Endodermal cell (in vitro differentiated cells): ENCODE measurements at regions not wholly inside any gene's neighbourhood (a gene's known extent, or its start where the extent isn't known, plus 50 kb on each side); places are given as distances from the start of the nearest gene placed in this dataset.
"Not testable (repeated sequence)": the region's sequence is repeated elsewhere in the genome, so short reads cannot be mapped to it uniquely, and the experiment has no call there.

ENCODE experiments used
- DNase-seq: peaks from one replicate; pipeline ENCODE4 v3.0.0-alpha.2; 2017
- H3K27ac ChIP-seq: 2 replicates; pipeline ENCODE4 v1.5.1; 2013; ENCODE audit warnings: mild to moderate bottlenecking, low read depth, low read length, moderate library complexity
- H3K27me3 ChIP-seq: 2 replicates; pipeline ENCODE4 v1.6.1; 2013; ENCODE audit warnings: mild to moderate bottlenecking, low read length, moderate library complexity; ENCODE audit not compliant: insufficient read depth, control insufficient read depth, poor library complexity, severe bottlenecking
- H3K36me3 ChIP-seq: 2 replicates; pipeline ENCODE4 v1.7.0; 2013; ENCODE audit warnings: mild to moderate bottlenecking, low read length, moderate library complexity; ENCODE audit not compliant: control insufficient read depth, insufficient read depth
- H3K4me1 ChIP-seq: one replicate; pipeline ENCODE4 v1.7.0; 2013; ENCODE audit warnings: low read length; ENCODE audit not compliant: control insufficient read depth, insufficient read depth
- H3K4me3 ChIP-seq: 2 replicates; pipeline ENCODE4 v1.5.1; 2013; ENCODE audit warnings: mild to moderate bottlenecking, low read length, moderate library complexity
- H3K9ac ChIP-seq: 2 replicates; pipeline ENCODE4 v1.6.1; 2013; ENCODE audit warnings: mild to moderate bottlenecking, low read length, moderate library complexity; ENCODE audit not compliant: poor library complexity, severe bottlenecking; ENCODE audit errors: extremely low read depth
- H3K9me3 ChIP-seq: 2 replicates; pipeline ENCODE4 v1.6.1; 2013; ENCODE audit warnings: mild to moderate bottlenecking, low read length, moderate library complexity; ENCODE audit not compliant: control insufficient read depth
- H3K27ac Mint-ChIP-seq: 2 replicates; pipeline ENCODE4 v1.8.0; 2020; ENCODE audit warnings: mixed read lengths
- H3K27me3 Mint-ChIP-seq: 2 replicates; pipeline ENCODE4 v1.8.0; 2021; ENCODE audit warnings: mild to moderate bottlenecking, mixed read lengths; ENCODE audit not compliant: insufficient read depth
- H3K36me3 Mint-ChIP-seq: 2 replicates; pipeline ENCODE4 v1.8.0; 2020; ENCODE audit warnings: low read depth, mixed read lengths
- H3K4me1 Mint-ChIP-seq: 2 replicates; pipeline ENCODE4 v1.8.0; 2020; ENCODE audit warnings: mixed read lengths
- H3K4me3 Mint-ChIP-seq: 2 replicates; pipeline ENCODE4 v1.8.0; 2020; ENCODE audit warnings: mild to moderate bottlenecking, moderate library complexity, mixed read lengths
- H3K9me3 Mint-ChIP-seq: 2 replicates; pipeline ENCODE4 v1.8.0; 2020; ENCODE audit warnings: mild to moderate bottlenecking, mixed read lengths
- WGBS, 2 experiments: methylation state at CpG; one replicate each; pipeline versions ENCODE4 v1.1.5 to v1.1.7; 2013; ENCODE audit warnings: missing lambda C conversion rate in 2 of 2, mixed read lengths in 1 of 2; ENCODE audit not compliant: insufficient coverage in 1 of 2, insufficient read length in 1 of 2; 5-methylcytosine and 5-hydroxymethylcytosine counted together
- TF ChIP-seq, protein P1 (sequence below): fragments of 200-600 bp; sonication (generic); conservative IDR thresholded peaks from 2 replicates; pipeline ENCODE4 v1.5.0; 2021; ENCODE audit warnings: antibody characterized with exemption, mild to moderate bottlenecking

DNA sequence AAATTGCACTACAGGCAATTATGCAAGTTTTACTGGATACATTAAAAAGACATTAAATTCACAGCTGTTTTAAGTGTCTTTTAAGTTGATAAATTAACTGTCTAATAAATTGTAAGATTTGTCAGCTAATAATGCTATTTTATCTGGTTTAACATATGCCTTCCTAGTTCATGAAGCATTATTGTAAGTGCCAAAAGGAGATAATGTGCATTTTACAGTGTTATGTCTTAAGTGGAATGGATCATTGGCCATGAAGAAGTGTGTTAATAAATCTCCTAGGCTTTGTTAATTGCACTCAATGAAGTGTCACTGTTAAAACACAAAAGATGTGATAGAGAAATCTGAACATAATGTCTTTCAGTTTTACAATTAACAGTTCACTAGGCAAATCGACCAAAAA lies 784.3 kb upstream of the POU3F4 start:
- no peaks in the 10 kb centered on the region for H3K27me3 ChIP-seq
- no peaks in the 10 kb centered on the region for H3K36me3 ChIP-seq
- WGBS, 2 experiments: no CpG with 5 or more reads among the region's 1 CpG
- Mint-ChIP-seq H3K4me1 (peaks cover 2% of the 10 kb centered on the region), H3K27me3 (no peaks in the 10 kb centered on the region), H3K4me3 (no peak overlapping the region), H3K36me3 (no peaks in the 10 kb centered on the region), H3K9me3 (peaks cover 13% of the 10 kb centered on the region), H3K27ac (no peak overlapping the region)
- H3K4me1 ChIP-seq: no peaks in the 10 kb centered on the region
- H3K9ac ChIP-seq: no peak overlapping the region
- H3K27ac ChIP-seq: no peak overlapping the region
- H3K9me3 ChIP-seq: no peaks in the 10 kb centered on the region
- DNase-seq: no peak
- H3K4me3 ChIP-seq: no peak overlapping the region
- TF ChIP-seq, protein P1, sequence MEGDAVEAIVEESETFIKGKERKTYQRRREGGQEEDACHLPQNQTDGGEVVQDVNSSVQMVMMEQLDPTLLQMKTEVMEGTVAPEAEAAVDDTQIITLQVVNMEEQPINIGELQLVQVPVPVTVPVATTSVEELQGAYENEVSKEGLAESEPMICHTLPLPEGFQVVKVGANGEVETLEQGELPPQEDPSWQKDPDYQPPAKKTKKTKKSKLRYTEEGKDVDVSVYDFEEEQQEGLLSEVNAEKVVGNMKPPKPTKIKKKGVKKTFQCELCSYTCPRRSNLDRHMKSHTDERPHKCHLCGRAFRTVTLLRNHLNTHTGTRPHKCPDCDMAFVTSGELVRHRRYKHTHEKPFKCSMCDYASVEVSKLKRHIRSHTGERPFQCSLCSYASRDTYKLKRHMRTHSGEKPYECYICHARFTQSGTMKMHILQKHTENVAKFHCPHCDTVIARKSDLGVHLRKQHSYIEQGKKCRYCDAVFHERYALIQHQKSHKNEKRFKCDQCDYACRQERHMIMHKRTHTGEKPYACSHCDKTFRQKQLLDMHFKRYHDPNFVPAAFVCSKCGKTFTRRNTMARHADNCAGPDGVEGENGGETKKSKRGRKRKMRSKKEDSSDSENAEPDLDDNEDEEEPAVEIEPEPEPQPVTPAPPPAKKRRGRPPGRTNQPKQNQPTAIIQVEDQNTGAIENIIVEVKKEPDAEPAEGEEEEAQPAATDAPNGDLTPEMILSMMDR: no peak

DNA sequence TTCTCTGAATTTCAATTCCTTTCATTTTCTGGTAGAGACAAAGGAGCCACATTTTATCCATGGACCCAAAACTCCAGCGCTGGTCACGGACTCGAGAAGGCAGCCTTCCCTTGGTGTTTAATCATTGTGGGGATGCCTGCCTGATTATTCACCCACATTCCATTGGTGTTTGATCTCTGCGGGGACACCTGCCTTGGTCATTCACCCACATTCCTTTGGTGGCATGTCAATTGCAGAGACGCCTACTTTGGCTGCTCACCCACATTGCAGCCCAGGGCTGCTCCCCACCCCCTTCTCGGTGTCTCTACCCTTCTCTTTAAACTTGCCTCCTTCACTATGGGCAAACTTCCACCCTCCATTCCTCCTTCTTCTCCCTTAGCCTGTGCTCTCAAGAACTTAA lies 780.7 kb upstream of the POU3F4 start:
- H3K36me3 ChIP-seq, H3K27ac ChIP-seq, DNase-seq, H3K4me1 Mint-ChIP-seq, H3K27me3 ChIP-seq, H3K4me1 ChIP-seq, H3K27ac Mint-ChIP-seq, H3K9me3 Mint-ChIP-seq, H3K36me3 Mint-ChIP-seq, H3K9ac ChIP-seq, H3K4me3 Mint-ChIP-seq, H3K4me3 ChIP-seq, H3K27me3 Mint-ChIP-seq, H3K9me3 ChIP-seq: not testable (repeated sequence)
- WGBS, 2 experiments: no CpG with 5 or more reads among the region's 6 CpGs

DNA sequence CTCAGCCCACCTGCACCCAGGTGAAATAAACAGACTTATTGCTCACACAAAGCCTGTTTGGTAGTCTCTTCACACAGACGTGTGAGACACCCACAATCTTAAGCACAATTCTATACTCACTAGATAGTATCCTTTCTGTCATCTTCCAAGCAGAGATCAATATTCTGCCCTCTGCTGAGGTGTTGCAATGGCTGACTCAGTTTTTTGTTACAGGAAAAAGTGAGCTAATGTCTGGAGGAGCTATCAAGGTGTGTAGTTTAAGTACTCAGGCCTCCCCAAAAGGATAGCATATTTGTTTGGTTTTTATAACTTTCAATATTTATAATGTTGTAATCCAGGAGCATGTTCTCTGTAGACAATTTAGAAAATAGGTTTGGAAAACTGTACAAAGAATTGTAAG lies 775.2 kb upstream of the POU3F4 start:
- Histone ChIP-seq H3K27ac (no peak overlapping the region), H3K9me3 (no peaks in the 10 kb centered on the region), H3K27me3 (no peaks in the 10 kb centered on the region), H3K4me1 (no peaks in the 10 kb centered on the region), H3K36me3 (no peaks in the 10 kb centered on the region), H3K4me3 (no peak overlapping the region), H3K9ac (no peak overlapping the region)
- no peak overlapping the region for H3K4me3 Mint-ChIP-seq
- no peak for DNase-seq
- peaks cover 22% of the 10 kb centered on the region for H3K9me3 Mint-ChIP-seq
- H3K36me3 Mint-ChIP-seq: no peaks in the 10 kb centered on the region
- no peaks in the 10 kb centered on the region for H3K27me3 Mint-ChIP-seq
- 67% methylated on average over 1 of the region's 1 CpG; no CpG with 5 or more reads in 1 of the 2 experiments for WGBS, 2 experiments
- peaks cover 4% of the 10 kb centered on the region for H3K4me1 Mint-ChIP-seq
- H3K27ac Mint-ChIP-seq: no peak overlapping the region
- TF ChIP-seq, protein P1: no peak

DNA sequence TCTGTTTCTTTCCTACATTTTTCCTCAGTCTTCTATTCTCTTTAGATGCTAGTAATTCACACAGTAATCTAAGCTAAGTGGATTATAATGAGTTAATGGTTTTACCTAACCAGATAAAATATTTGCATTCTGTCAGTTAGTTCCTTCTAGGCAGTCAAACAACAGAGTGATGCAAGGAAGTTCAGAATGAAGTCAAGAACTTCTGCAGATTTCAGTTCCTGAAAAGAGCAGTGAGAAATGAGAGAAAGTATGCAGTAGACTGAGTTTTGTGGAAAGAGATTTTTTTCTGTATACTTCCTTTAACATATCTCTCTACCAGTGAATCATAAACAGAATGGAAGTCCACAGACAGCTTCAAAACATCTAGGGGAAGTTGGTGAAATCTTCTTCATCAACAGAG lies 774.0 kb upstream of the POU3F4 start:
- Histone ChIP-seq H3K36me3 (no peaks in the 10 kb centered on the region), H3K4me3 (no peak overlapping the region), H3K27ac (no peak overlapping the region), H3K4me1 (no peaks in the 10 kb centered on the region), H3K9me3 (no peaks in the 10 kb centered on the region), H3K9ac (no peak overlapping the region), H3K27me3 (no peaks in the 10 kb centered on the region)
- H3K27me3 Mint-ChIP-seq: no peaks in the 10 kb centered on the region
- TF ChIP-seq, protein P1: no peak
- no peak for DNase-seq
- H3K36me3 Mint-ChIP-seq: no peaks in the 10 kb centered on the region
- H3K4me3 Mint-ChIP-seq: no peak overlapping the region
- H3K27ac Mint-ChIP-seq: no peak overlapping the region
- H3K9me3 Mint-ChIP-seq: peaks cover 26% of the 10 kb centered on the region
- peaks cover 4% of the 10 kb centered on the region for H3K4me1 Mint-ChIP-seq

DNA sequence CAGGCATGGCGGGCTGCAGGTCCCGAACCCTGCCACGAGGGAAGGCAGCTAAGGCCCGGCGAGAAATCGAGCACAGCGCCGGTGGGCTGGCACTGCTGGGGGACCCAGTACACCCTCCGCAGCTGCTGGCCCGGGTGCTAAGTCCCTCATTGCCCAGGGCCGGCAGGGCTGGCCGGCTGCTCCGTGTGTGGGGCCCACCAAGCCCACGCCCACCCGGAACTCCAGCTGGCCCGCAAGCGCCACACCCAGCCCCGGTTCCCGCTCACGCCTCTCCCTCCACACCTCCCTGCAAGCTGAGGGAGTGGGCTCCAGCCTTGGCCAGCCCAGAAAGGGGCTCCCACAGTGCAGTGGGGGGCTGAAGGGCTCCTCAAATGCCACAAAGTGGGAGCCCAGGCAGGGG lies 769.8 kb upstream of the POU3F4 start:
- not testable (repeated sequence) for H3K27me3 ChIP-seq, H3K4me1 ChIP-seq
- WGBS, 2 experiments: 80% methylated on average over 2 of the region's 20 CpGs; no CpG with 5 or more reads in 1 of the 2 experiments

More for the DNA sequence above, 769.8 kb upstream of the POU3F4 start:
- not testable (repeated sequence) for DNase-seq, H3K9me3 ChIP-seq, H3K27ac ChIP-seq, H3K4me1 Mint-ChIP-seq, H3K9ac ChIP-seq, H3K27me3 Mint-ChIP-seq, H3K27ac Mint-ChIP-seq, H3K36me3 Mint-ChIP-seq, H3K4me3 Mint-ChIP-seq, H3K4me3 ChIP-seq, H3K36me3 ChIP-seq
- peaks cover 33% of the 10 kb centered on the region for H3K9me3 Mint-ChIP-seq
